Uterus (tissue), 3 donors: ENCODE measurements at regions not wholly inside any gene's neighbourhood (a gene's known extent, or its start where the extent isn't known, plus 50 kb on each side); places are given as distances from the start of the nearest gene placed in this dataset.

Experiments used
- DNase-seq, 2 donors: peaks; one replicate each; pipeline ENCODE4 v3.0.0-alpha.2; 2019 to 2020
- H3K27ac ChIP-seq, 2 donors: fragments of 200-600 bp; sonication (generic); 1 replicate in 1 of 2; 2 replicates in 1 of 2; pipeline ENCODE4 v1.5.1; 2016 to 2018
- H3K27me3 ChIP-seq, 2 donors: fragments of 200-600 bp; sonication (generic); one replicate each; pipeline ENCODE4 v1.5.1; 2018 to 2019; ENCODE audit warnings: control low read depth in 1 of 2
- H3K36me3 ChIP-seq, 2 donors: fragments of 200-600 bp; sonication (generic); one replicate each; pipeline ENCODE4 v1.5.1; 2019; ENCODE audit warnings: control low read depth in 1 of 2
- H3K4me1 ChIP-seq, 2 donors: fragments of 200-600 bp; sonication (generic); one replicate each; pipeline ENCODE4 v1.5.1; 2018 to 2019; ENCODE audit warnings: control low read depth in 1 of 2
- H3K4me3 ChIP-seq, 2 donors: fragments of 200-600 bp; sonication (generic); 1 replicate in 1 of 2; 2 replicates in 1 of 2; pipeline ENCODE4 v1.5.1; 2018 to 2019; ENCODE audit warnings: mild to moderate bottlenecking in 1 of 2
- H3K9me3 ChIP-seq, 2 donors: fragments of 200-600 bp; sonication (generic); one replicate each; pipeline ENCODE4 v1.5.1; 2019; ENCODE audit warnings: control low read depth in 1 of 2
- CTCF ChIP-seq, 4 experiments: fragments of 200-600 bp in 2 of 4; fragments of 450-650 bp in 2 of 4; sonication (generic) in 2 of 4; IDR thresholded peaks; one replicate each; pipeline ENCODE4 v1.5.1; 2016 to 2019; ENCODE audit warnings: antibody characterized with exemption in 4 of 4, mild to moderate bottlenecking in 2 of 4, moderate library complexity in 1 of 4
- POLR2A ChIP-seq, 2 donors: fragments of 450-650 bp; IDR thresholded peaks; one replicate each; pipeline ENCODE4 v1.6.1; 2016; ENCODE audit warnings: antibody characterized with exemption in 2 of 2, mild to moderate bottlenecking in 1 of 2, moderate library complexity in 1 of 2
- intact Hi-C: fragments of 100-400 bp; cut with DNase I; formaldehyde crosslinking; loops from one replicate; pipeline ENCODE4 v1.15.1; 2023; ENCODE audit warnings: low total_unique reads
- donor health status: DM: yes; HTN: yes; CAD: no.

- no peak for DNase-seq
- intact Hi-C loops: no loop called here
- H3K36me3 ChIP-seq: no peaks in the 10 kb centered on the region
Observed at GRCh38 chr4:103887191-103887590, 167.4 kb upstream of the TACR3 start.

DNA sequence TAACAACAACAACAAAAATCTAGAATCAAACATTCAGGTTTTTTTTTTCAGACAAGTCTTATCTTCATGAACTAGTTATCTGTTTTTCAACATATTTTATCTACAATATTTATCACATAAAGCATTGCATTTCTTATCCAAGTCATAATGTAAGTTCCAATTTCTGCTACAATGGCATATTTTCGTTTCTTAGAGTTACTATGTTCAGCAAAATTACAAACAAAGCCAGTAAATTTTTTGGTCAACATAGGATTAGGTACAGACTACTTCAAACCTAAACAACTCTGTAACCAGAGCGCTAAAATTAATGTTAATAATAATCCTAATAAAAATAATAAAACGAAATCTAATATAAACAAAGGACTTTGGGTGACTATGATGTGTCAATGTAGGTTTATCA is 165.4 kb upstream of the TACR3 start:
- Histone ChIP-seq H3K36me3 (no peaks in the 10 kb centered on the region), H3K27ac (no peak overlapping the region), H3K4me1 (no peaks in the 10 kb centered on the region), H3K4me3 (no peak overlapping the region), H3K27me3 (no peaks in the 10 kb centered on the region), H3K9me3 (no peaks in the 10 kb centered on the region)
- no peak for DNase-seq
- TF ChIP-seq POLR2A (IDR thresholded peaks at IDR 0.05): no peak
- no peak for TF ChIP-seq CTCF (IDR thresholded peaks at IDR 0.05)
- intact Hi-C loops: no loop called here

More at GRCh38 chr4:103887191-103887590, 167.4 kb upstream of the TACR3 start:
- Histone ChIP-seq H3K4me1 (no peaks in the 10 kb centered on the region), H3K4me3 (no peak overlapping the region), H3K9me3 (no peaks in the 10 kb centered on the region), H3K27me3 (no peaks in the 10 kb centered on the region), H3K27ac (no peak overlapping the region)
- TF ChIP-seq CTCF (IDR thresholded peaks at IDR 0.05) (no peak), POLR2A (IDR thresholded peaks at IDR 0.05) (no peak)

DNA sequence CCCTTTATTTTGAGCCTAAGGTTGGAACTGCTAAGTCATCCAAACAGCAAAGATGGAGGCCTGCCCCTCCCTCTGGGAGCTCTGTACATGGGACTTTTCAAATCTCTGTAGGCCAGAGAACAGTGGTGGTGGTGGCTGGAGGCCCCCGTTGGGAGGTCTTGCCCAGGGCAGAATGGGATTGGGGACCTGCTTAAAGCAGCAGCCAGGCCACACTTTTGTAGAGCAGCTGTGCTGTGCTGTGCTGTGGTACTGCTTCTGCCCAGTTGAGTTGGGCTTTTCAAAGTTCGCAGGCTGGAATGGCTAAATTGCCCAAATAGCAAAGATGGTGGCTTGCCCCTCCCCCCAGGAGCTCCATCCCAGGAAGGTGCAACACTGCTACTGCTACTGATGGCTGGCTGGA is 147.5 kb upstream of the TACR3 start:
- TF ChIP-seq CTCF (IDR thresholded peaks at IDR 0.05): no peak
- no peak for TF ChIP-seq POLR2A (IDR thresholded peaks at IDR 0.05)
- intact Hi-C loops: no loop called here
- no peak for DNase-seq

GRCh38 chr4:103853627-103854026 is 133.8 kb upstream of the TACR3 start:
- intact Hi-C loops: no loop called here

More for the DNA sequence above, 147.5 kb upstream of the TACR3 start:
- Histone ChIP-seq H3K9me3 (no peaks in the 10 kb centered on the region), H3K4me3 (no peak overlapping the region), H3K27me3 (no peaks in the 10 kb centered on the region), H3K27ac (no peak overlapping the region), H3K36me3 (no peaks in the 10 kb centered on the region), H3K4me1 (no peaks in the 10 kb centered on the region)

DNA sequence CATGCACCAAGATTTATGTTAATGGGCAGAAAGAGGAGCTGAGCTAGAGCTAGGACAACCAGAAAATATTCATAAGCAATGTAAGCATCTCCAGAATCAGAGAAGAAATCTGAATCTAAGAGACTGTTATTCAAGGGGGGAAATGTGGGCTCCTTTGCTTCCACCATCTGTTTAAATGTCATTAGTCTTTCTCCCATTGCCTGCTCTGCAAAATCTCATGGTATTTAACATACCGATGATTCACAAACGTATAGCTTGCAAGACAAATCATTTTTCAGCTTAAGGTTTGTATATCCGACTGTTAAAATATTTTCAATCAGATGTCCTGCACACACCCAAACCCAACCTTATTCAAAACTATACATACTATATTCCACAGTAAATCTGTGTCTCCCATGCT is 133.4 kb upstream of the TACR3 start:
- no peaks in the 10 kb centered on the region for H3K9me3 ChIP-seq
- no peaks in the 10 kb centered on the region for H3K36me3 ChIP-seq
- H3K27me3 ChIP-seq: no peaks in the 10 kb centered on the region
- no peak for TF ChIP-seq CTCF (IDR thresholded peaks at IDR 0.05)
- TF ChIP-seq POLR2A (IDR thresholded peaks at IDR 0.05): no peak
- H3K27ac ChIP-seq: no peak overlapping the region
- intact Hi-C loops: no loop called here
- no peak overlapping the region for H3K4me3 ChIP-seq
- DNase-seq: no peak
- H3K4me1 ChIP-seq: no peaks in the 10 kb centered on the region

More at GRCh38 chr4:103853627-103854026, 133.8 kb upstream of the TACR3 start:
- H3K4me1 ChIP-seq: no peaks in the 10 kb centered on the region
- no peak overlapping the region for H3K4me3 ChIP-seq
- H3K27me3 ChIP-seq: no peaks in the 10 kb centered on the region
- H3K27ac ChIP-seq: no peak overlapping the region
- DNase-seq: no peak
- no peaks in the 10 kb centered on the region for H3K9me3 ChIP-seq
- TF ChIP-seq CTCF (IDR thresholded peaks at IDR 0.05) (no peak), POLR2A (IDR thresholded peaks at IDR 0.05) (no peak)
- no peaks in the 10 kb centered on the region for H3K36me3 ChIP-seq
